Adrenal gland (tissue), 9 donors: ENCODE measurements at regions not wholly inside any gene's neighbourhood (a gene's known extent, or its start where the extent isn't known, plus 50 kb on each side); places are given as distances from the start of the nearest gene placed in this dataset.

ENCODE experiments used
- DNase-seq, 7 donors: peaks; one replicate each; pipeline ENCODE4 v3.0.0-alpha.2; 2019 to 2020
- H3K27ac ChIP-seq, 5 donors: fragments of 200-600 bp; sonication (generic) in 4 of 5; 1 replicate in 3 of 5; 2 replicates in 2 of 5; pipeline versions ENCODE4 v1.5.1 to v1.8.0; 2016 to 2020; ENCODE audit warnings: mild to moderate bottlenecking in 1 of 5
- H3K27me3 ChIP-seq: fragments of 200-600 bp; 2 replicates; pipeline ENCODE4 v1.8.0; 2021
- H3K36me3 ChIP-seq, 2 donors: fragments of 200-600 bp; replicated peaks in 1 of 2; 1 replicate in 1 of 2; 2 replicates in 1 of 2; pipeline versions ENCODE4 v1.5.1 to v1.8.0; 2018 to 2022
- H3K4me1 ChIP-seq, 2 donors: fragments of 200-600 bp; replicated peaks in 1 of 2; 1 replicate in 1 of 2; 2 replicates in 1 of 2; pipeline versions ENCODE4 v1.5.1 to v1.8.0; 2018 to 2021
- H3K4me3 ChIP-seq, 4 donors: fragments of 200-600 bp; sonication (generic) in 3 of 4; one replicate each; pipeline ENCODE4 v1.5.1; 2016 to 2018
- H3K9me3 ChIP-seq, 3 donors: fragments of 200-600 bp; sonication (generic) in 1 of 3; replicated peaks in 1 of 3; 1 replicate in 2 of 3; 2 replicates in 1 of 3; pipeline versions ENCODE4 v1.5.1 to v1.8.0; 2016 to 2021
- POLR2A ChIP-seq, 2 donors: fragments of 450-650 bp; IDR thresholded peaks; one replicate each; pipeline ENCODE4 v1.6.1; 2017; ENCODE audit warnings: antibody characterized with exemption in 2 of 2, mild to moderate bottlenecking in 2 of 2, moderate library complexity in 1 of 2
- WGBS, 4 donors: extraction: QIAGEN DNeasy Blood & Tissue Kit in 2 of 4; methylation state at CpG; one replicate each; pipeline versions ENCODE4 v1.1.5 to v1.1.7; 2013 to 2017; 5-methylcytosine and 5-hydroxymethylcytosine counted together
- intact Hi-C, 2 donors: fragments of 100-400 bp; cut with DNase I; formaldehyde crosslinking; loops; one replicate each; pipeline versions ENCODE4 v1.14.1 to v1.15.0; 2022 to 2023
- TF ChIP-seq, protein P1 (sequence below), 6 experiments: fragments of 450-650 bp in 4 of 6; fragments of 200-600 bp in 2 of 6; sonication (generic) in 1 of 6; IDR thresholded peaks; 1 replicate in 5 of 6; 2 replicates in 1 of 6; pipeline versions ENCODE4 v1.5.1 to v1.8.0; 2016 to 2021; ENCODE audit warnings: antibody characterized with exemption in 6 of 6, mild to moderate bottlenecking in 2 of 6, moderate library complexity in 1 of 6
- donor health status: healthy with polysubstance abuse.
- donor health status: Bipolar disorder and iron deficiency.
- donor health status: DM: yes; HTN: yes; CAD: no.
- donor health status: DM: no; HTN: no; CAD: no.
- donor health status: DM: no; HTN: no; CAD: no.

- DNase-seq: peak in 1 of 7 donors; percentile 12
- Histone ChIP-seq H3K27me3 (no peaks in the 10 kb centered on the region), H3K27ac (no peak overlapping the region), H3K36me3 (no peaks in the 10 kb centered on the region), H3K9me3 (no peaks in the 10 kb centered on the region), H3K4me3 (no peak overlapping the region), H3K4me1 (no peaks in the 10 kb centered on the region)
- 95% methylated on average over 26 to 41 of the region's 41 CpGs for WGBS, 4 donors
- intact Hi-C loops: no loop called here
- no peak for TF ChIP-seq POLR2A (IDR thresholded peaks at IDR 0.05)
- TF ChIP-seq, protein P1, sequence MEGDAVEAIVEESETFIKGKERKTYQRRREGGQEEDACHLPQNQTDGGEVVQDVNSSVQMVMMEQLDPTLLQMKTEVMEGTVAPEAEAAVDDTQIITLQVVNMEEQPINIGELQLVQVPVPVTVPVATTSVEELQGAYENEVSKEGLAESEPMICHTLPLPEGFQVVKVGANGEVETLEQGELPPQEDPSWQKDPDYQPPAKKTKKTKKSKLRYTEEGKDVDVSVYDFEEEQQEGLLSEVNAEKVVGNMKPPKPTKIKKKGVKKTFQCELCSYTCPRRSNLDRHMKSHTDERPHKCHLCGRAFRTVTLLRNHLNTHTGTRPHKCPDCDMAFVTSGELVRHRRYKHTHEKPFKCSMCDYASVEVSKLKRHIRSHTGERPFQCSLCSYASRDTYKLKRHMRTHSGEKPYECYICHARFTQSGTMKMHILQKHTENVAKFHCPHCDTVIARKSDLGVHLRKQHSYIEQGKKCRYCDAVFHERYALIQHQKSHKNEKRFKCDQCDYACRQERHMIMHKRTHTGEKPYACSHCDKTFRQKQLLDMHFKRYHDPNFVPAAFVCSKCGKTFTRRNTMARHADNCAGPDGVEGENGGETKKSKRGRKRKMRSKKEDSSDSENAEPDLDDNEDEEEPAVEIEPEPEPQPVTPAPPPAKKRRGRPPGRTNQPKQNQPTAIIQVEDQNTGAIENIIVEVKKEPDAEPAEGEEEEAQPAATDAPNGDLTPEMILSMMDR (IDR thresholded peaks at IDR 0.05): no peak
These were observed 128.4 kb upstream of the FAM98A start for GRCh38 chr2:33727361-33728032.

GRCh38 chr2:33726415-33726814, 127.3 kb upstream of the FAM98A start:
- Histone ChIP-seq H3K4me1 (no peaks in the 10 kb centered on the region), H3K36me3 (no peaks in the 10 kb centered on the region), H3K27me3 (no peaks in the 10 kb centered on the region), H3K4me3 (no peak overlapping the region), H3K27ac (no peak overlapping the region), H3K9me3 (no peaks in the 10 kb centered on the region)
- 77 to 85% (median 80%) methylated on average over 7 to 8 of the region's 8 CpGs for WGBS, 4 donors
- TF ChIP-seq POLR2A (IDR thresholded peaks at IDR 0.05): no peak
- TF ChIP-seq, protein P1 (IDR thresholded peaks at IDR 0.05): no peak
- DNase-seq: no peak
- intact Hi-C loops: no loop called here

DNA sequence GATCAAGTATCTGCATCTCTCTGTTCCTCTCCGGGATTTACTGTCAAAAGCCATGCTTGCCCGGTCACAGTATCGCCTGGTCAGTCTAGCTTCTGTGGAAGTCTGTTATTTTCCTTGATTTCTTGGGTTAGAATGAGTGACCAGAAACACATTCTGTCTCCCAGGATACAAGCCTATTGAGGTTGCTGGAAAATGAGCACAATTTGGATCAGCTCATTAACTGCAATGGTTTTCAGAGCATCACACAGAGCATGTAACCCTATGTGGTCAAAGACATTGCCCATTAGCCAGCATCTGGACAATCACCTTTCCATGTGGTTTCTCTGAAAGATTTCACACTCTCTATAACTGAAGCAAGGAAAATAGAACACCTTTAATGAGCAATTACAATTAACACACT, 124.2 kb upstream of the FAM98A start:
- 55 to 77% (median 66%) methylated on average over 3 of the region's 3 CpGs for WGBS, 4 donors
- intact Hi-C loops: no loop called here
- H3K27ac ChIP-seq: no peak overlapping the region
- no peak for TF ChIP-seq POLR2A (IDR thresholded peaks at IDR 0.05)
- TF ChIP-seq, protein P1 (IDR thresholded peaks at IDR 0.05): no peak
- H3K4me3 ChIP-seq: no peak overlapping the region
- no peaks in the 10 kb centered on the region for H3K4me1 ChIP-seq
- no peaks in the 10 kb centered on the region for H3K36me3 ChIP-seq
- H3K9me3 ChIP-seq: no peaks in the 10 kb centered on the region
- no peaks in the 10 kb centered on the region for H3K27me3 ChIP-seq
- no peak for DNase-seq

- H3K9me3 ChIP-seq: no peaks in the 10 kb centered on the region
- H3K27me3 ChIP-seq: no peaks in the 10 kb centered on the region
- H3K36me3 ChIP-seq: no peaks in the 10 kb centered on the region
- whole genome bisulfite sequencing, 4 donors: 24 to 51% (median 36%) methylated on average over 2 of the region's 2 CpGs
- H3K27ac ChIP-seq: no peak overlapping the region
- no peaks in the 10 kb centered on the region for H3K4me1 ChIP-seq
- DNase-seq: no peak
- TF ChIP-seq, protein P1 (IDR thresholded peaks at IDR 0.05): no peak
- no peak for TF ChIP-seq POLR2A (IDR thresholded peaks at IDR 0.05)
- intact Hi-C loops: no loop called here
- H3K4me3 ChIP-seq: no peak overlapping the region
These were observed 120.0 kb upstream of the FAM98A start for GRCh38 chr2:33719067-33719466.
